GM12874 (cell line): ENCODE measurements at regions not wholly inside any gene's neighbourhood (a gene's known extent, or its start where the extent isn't known, plus 50 kb on each side); places are given as distances from the start of the nearest gene placed in this dataset.

ENCODE experiments used
- CTCF ChIP-seq: IDR thresholded peaks from 2 replicates; pipeline ENCODE4 v1.5.1; 2011; ENCODE audit warnings: low read depth, mild to moderate bottlenecking, control low read depth, low read length, moderate library complexity; ENCODE audit not compliant: insufficient read depth

- TF ChIP-seq CTCF = no peak
Observed at GRCh38 chrY:7261254-7261653, 349.7 kb upstream of the AMELY start.

GRCh38 chrY:7240101-7240500, 328.5 kb upstream of the AMELY start:
- no peak for TF ChIP-seq CTCF

GRCh38 chrY:7211971-7212370, 300.4 kb upstream of the AMELY start:
- TF ChIP-seq CTCF = no peak

- TF ChIP-seq CTCF = no peak
Observed at GRCh38 chrY:7204456-7204855, 292.9 kb upstream of the AMELY start.

- TF ChIP-seq CTCF = no peak
Observed at GRCh38 chrY:7182591-7182990, 271.0 kb upstream of the AMELY start.

- TF ChIP-seq CTCF = no peak
Observed at GRCh38 chrY:7177631-7178030, 266.1 kb upstream of the AMELY start.

- TF ChIP-seq CTCF = no peak
Observed at GRCh38 chrY:7169475-7169874, 257.9 kb upstream of the AMELY start.

- TF ChIP-seq CTCF = no peak
Observed at GRCh38 chrY:7141477-7141876, 229.9 kb upstream of the AMELY start.
